NCI-H82 treated with DMSO at 0.1 percent for 48 hours (cell line): ENCODE measurements at regions not wholly inside any gene's neighbourhood (a gene's known extent, or its start where the extent isn't known, plus 50 kb on each side); places are given as distances from the start of the nearest gene placed in this dataset.

Experiments
- DNase-seq: peaks from one replicate; lab custom pipeline; 2025; ENCODE audit not compliant: unreplicated experiment; lab: John Stamatoyannopoulos, UW

GRCh38 chr13:105956921-105957320 lies 578.5 kb downstream of the EFNB2 start:
- no peak for DNase-seq

- peak; percentile 15 for DNase-seq
These were observed 582.5 kb downstream of the EFNB2 start for GRCh38 chr13:105952973-105953290.

- no peak for DNase-seq
These were observed 583.1 kb downstream of the EFNB2 start for GRCh38 chr13:105952233-105952972.

GRCh38 chr13:105948143-105948542 lies 587.3 kb downstream of the EFNB2 start:
- no peak for DNase-seq

GRCh38 chr13:105940882-105941281 lies 594.6 kb downstream of the EFNB2 start:
- DNase-seq = no peak

GRCh38 chr13:105937451-105937850 lies 598.0 kb downstream of the EFNB2 start:
- DNase-seq = peak; percentile 88

GRCh38 chr13:105936816-105937215 lies 598.6 kb downstream of the EFNB2 start:
- DNase-seq = no peak

- DNase-seq = no peak
These were observed 606.0 kb downstream of the EFNB2 start for GRCh38 chr13:105929505-105929904.

GRCh38 chr13:105928901-105929300 lies 606.6 kb downstream of the EFNB2 start:
- DNase-seq = no peak

GRCh38 chr13:105928048-105928447 lies 607.4 kb downstream of the EFNB2 start:
- DNase-seq = no peak

- peak; percentile 99 for DNase-seq
These were observed 610.0 kb downstream of the EFNB2 start for GRCh38 chr13:105925496-105925895.

- DNase-seq = no peak
These were observed 613.8 kb downstream of the EFNB2 start for GRCh38 chr13:105921711-105922110.

- DNase-seq = peak; percentile 33
These were observed 615.1 kb downstream of the EFNB2 start for GRCh38 chr13:105920370-105920769.

- DNase-seq = no peak
These were observed 616.4 kb downstream of the EFNB2 start for GRCh38 chr13:105918842-105919741.

GRCh38 chr13:105915146-105915850 lies 620.2 kb downstream of the EFNB2 start:
- no peak for DNase-seq

- no peak for DNase-seq
These were observed 621.0 kb downstream of the EFNB2 start for GRCh38 chr13:105914291-105915036.

GRCh38 chr13:105908586-105908985 lies 626.9 kb downstream of the EFNB2 start:
- DNase-seq = no peak

GRCh38 chr13:105907319-105908019 lies 628.0 kb downstream of the EFNB2 start:
- DNase-seq = no peak

GRCh38 chr13:105906746-105907145 lies 628.7 kb downstream of the EFNB2 start:
- DNase-seq = no peak

- no peak for DNase-seq
These were observed 631.3 kb downstream of the EFNB2 start for GRCh38 chr13:105904034-105904742.
